HFF-Myc (cell line): ENCODE measurements at regions not wholly inside any gene's neighbourhood (a gene's known extent, or its start where the extent isn't known, plus 50 kb on each side); places are given as distances from the start of the nearest gene placed in this dataset.
"Not testable (repeated sequence)": the region's sequence is repeated elsewhere in the genome, so short reads cannot be mapped to it uniquely, and the experiment has no call there.

ENCODE experiments used
- DNase-seq: peaks from one replicate; pipeline ENCODE4 v3.0.0-alpha.2; 2011; ENCODE audit warnings: low read depth; ENCODE audit errors: extremely low read depth
- H3K4me3 ChIP-seq: replicated peaks from 2 replicates; pipeline ENCODE4 v1.5.1; 2011; ENCODE audit warnings: low read depth, mild to moderate bottlenecking, control low read depth, low read length
- TF ChIP-seq, protein P1 (sequence below): IDR thresholded peaks from 2 replicates; pipeline ENCODE4 v1.5.1; 2012; ENCODE audit warnings: mild to moderate bottlenecking, low read depth, low read length, control low read depth; ENCODE audit errors: missing control alignments

- no peak for DNase-seq
- H3K4me3 ChIP-seq, result no peak overlapping the region
- TF ChIP-seq, protein P1, sequence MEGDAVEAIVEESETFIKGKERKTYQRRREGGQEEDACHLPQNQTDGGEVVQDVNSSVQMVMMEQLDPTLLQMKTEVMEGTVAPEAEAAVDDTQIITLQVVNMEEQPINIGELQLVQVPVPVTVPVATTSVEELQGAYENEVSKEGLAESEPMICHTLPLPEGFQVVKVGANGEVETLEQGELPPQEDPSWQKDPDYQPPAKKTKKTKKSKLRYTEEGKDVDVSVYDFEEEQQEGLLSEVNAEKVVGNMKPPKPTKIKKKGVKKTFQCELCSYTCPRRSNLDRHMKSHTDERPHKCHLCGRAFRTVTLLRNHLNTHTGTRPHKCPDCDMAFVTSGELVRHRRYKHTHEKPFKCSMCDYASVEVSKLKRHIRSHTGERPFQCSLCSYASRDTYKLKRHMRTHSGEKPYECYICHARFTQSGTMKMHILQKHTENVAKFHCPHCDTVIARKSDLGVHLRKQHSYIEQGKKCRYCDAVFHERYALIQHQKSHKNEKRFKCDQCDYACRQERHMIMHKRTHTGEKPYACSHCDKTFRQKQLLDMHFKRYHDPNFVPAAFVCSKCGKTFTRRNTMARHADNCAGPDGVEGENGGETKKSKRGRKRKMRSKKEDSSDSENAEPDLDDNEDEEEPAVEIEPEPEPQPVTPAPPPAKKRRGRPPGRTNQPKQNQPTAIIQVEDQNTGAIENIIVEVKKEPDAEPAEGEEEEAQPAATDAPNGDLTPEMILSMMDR, result no peak
Measured at GRCh38 chr5:57871496-57871895, 388.9 kb upstream of the ACTBL2 start.

DNA sequence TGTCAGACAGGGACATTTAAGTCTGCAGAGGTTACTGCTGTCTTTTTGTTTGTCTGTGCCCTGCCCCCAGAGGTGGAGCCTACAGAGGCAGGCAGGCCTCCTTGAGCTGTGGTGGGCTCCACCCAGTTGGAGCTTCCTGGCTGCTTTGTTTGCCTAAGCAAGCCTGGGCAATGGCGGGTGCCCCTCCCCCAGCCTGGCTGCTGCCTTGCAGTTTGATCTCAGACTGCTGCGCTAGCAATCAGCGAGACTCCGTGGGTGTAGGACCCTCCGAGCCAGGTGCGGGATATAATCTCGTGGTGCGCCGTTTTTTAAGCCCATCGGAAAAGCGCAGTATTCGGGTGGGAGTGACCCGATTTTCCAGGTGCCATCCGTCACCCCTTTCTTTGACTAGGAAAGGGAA is 387.7 kb upstream of the ACTBL2 start:
- not testable (repeated sequence) for H3K4me3 ChIP-seq, DNase-seq

DNA sequence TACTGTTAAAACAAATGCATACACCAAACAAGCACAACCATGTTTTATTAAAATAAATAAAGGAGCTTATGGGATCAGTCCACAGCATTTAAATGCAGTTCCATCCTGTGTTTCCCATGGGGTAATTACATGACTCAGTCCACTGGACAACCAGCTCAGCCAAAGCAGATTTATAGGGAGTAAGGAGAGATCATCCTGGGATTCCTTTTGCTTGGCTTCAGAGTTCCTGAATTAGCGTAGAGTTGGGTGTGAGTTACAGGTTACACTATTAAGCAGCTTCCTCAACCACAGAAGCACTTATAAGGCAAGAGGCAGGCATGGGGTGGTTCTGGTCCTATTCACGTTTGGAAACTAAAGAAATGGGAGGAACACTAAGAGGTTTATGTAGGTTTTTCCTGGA is 381.1 kb upstream of the ACTBL2 start:
- H3K4me3 ChIP-seq, result no peak overlapping the region
- TF ChIP-seq, protein P1, result no peak
- DNase-seq, result peak; percentile 60

DNA sequence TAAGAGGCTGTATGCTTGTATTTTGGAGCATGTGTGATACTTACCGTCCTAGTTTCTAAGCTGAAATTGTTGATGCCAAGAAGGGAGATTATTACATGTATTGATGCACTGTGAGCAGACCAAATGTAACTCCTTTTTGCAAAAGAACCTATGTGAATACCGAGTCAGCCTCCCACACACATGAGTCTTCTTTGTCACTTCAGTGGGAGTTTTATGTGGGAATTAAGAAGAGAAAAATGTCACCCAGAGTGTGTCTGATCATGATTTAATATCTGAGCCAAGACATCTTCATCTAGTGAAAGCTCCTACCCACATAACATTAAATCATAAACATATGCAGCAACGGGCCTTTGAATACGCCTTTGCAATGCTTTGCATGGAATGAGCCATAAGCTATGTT is 380.3 kb upstream of the ACTBL2 start:
- TF ChIP-seq, protein P1, result no peak
- no peak for DNase-seq
- H3K4me3 ChIP-seq, result no peak overlapping the region

GRCh38 chr5:57862471-57862911 is 379.9 kb upstream of the ACTBL2 start:
- TF ChIP-seq, protein P1, result no peak
- no peak for DNase-seq
- no peak overlapping the region for H3K4me3 ChIP-seq

DNA sequence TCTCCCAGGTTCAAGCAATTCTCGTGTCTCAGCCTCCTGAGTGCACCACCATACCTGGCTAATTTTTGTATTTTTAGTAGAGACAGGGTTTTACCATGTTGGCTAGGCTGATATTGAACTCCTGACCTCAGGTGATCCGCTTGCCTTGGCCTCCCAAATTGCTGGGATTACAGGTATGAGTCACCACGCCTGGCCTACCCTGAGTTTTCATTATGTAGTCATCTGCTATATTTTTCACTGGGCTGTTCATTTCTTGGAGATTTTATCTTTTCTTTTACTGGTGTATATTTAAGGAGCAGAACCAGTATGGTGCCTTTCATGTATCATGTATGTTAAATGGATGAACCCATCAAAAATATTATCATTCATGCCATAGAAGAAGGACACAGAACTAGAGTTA is 377.0 kb upstream of the ACTBL2 start:
- TF ChIP-seq, protein P1, result no peak
- DNase-seq, result no peak
- H3K4me3 ChIP-seq, result no peak overlapping the region

DNA sequence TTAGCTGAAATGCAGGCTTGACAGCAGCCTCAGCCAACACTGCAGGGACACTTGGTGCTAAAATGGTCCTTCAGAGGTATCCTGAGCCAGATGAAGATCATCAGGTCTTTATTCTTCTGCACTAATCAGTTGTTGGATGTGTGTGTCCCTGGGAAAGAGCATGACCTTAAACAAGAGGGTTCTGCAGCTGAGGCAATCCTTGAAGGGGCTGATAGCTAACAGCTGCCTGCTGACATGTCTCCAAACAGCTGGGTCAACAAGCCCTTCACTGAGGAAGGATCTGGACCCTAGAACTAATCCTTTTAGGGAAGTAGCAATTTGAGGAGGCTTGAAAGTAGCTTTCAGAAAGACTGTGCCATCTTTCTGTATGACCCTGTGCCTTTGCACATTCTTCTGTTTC is 376.3 kb upstream of the ACTBL2 start:
- no peak for DNase-seq
- TF ChIP-seq, protein P1, result no peak
- no peak overlapping the region for H3K4me3 ChIP-seq

- TF ChIP-seq, protein P1, result no peak
- no peak for DNase-seq
- H3K4me3 ChIP-seq, result no peak overlapping the region
Measured at GRCh38 chr5:57857696-57858095, 375.1 kb upstream of the ACTBL2 start.
